Testis (tissue), 2 donors: ENCODE measurements at regions not wholly inside any gene's neighbourhood (a gene's known extent, or its start where the extent isn't known, plus 50 kb on each side); places are given as distances from the start of the nearest gene placed in this dataset.

ENCODE experiments used
- CTCF ChIP-seq, 3 experiments: fragments of 450-650 bp in 2 of 3; fragments of 200-600 bp in 1 of 3; sonication (generic) in 1 of 3; IDR thresholded peaks; one replicate each; pipeline ENCODE4 v1.5.1; 2016 to 2019; ENCODE audit warnings: antibody characterized with exemption in 3 of 3, mild to moderate bottlenecking in 2 of 3, moderate library complexity in 1 of 3
- POLR2A ChIP-seq: fragments of 450-650 bp; IDR thresholded peaks from one replicate; pipeline ENCODE4 v1.6.1; 2017; ENCODE audit warnings: antibody characterized with exemption, mild to moderate bottlenecking, moderate library complexity

- no peak for TF ChIP-seq CTCF (IDR thresholded peaks at IDR 0.05)
- no peak for TF ChIP-seq POLR2A
Measured at GRCh38 chr4:11338956-11339782, 89.5 kb downstream of the HS3ST1 start.
